SH-SY5Y (cell line): ENCODE measurements at regions not wholly inside any gene's neighbourhood (a gene's known extent, or its start where the extent isn't known, plus 50 kb on each side); places are given as distances from the start of the nearest gene placed in this dataset.

Experiments used
- GATA2 ChIP-seq: IDR thresholded peaks from 2 replicates; pipeline ENCODE4 v1.6.1; 2011; ENCODE audit warnings: mild to moderate bottlenecking, low read depth, low read length
- GATA3 ChIP-seq: IDR thresholded peaks from 2 replicates; pipeline ENCODE4 v1.6.1; 2011; ENCODE audit warnings: low read depth, mild to moderate bottlenecking, low read length, moderate library complexity

DNA sequence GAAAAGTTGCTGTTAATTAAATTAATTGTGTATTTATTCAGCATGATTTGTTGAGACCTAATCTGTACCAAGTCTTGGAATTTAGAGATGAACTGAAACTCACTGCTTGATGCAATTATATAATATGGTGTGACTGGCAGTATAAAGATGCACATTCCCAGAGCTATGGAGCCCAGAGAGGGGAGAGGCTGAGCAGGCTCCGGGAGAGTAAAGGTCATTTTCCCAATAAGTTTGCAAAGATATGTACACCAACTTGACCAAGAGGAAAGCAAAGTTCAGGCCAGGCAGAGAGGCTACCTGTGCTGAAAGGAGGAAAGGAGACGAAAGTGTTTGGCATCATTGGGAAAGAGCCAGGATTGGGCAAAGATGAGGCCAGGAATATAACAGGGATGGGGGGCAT is 271.7 kb upstream of the KLF4 start:
- TF ChIP-seq GATA2 (no peak), GATA3 (no peak)
